ENCODE measurements at regions not wholly inside any gene's neighbourhood (a gene's known extent, or its start where the extent isn't known, plus 50 kb on each side); places are given as distances from the start of the nearest gene placed in this dataset.

GRCh38 chr14:66377574-66377973 lies 108.6 kb upstream of the CCDC196 start (continued):
- TF ChIP-seq ZNF687 (IDR thresholded peaks at IDR 0.05) = no peak
- TF ChIP-seq BCL3 (IDR thresholded peaks at IDR 0.05; ENCODE audit: borderline replicate concordance, insufficient read depth, low read depth, low read length, poor library complexity, severe bottlenecking) = no peak
- no peak for TF ChIP-seq NR2C2 (IDR thresholded peaks at IDR 0.05; ENCODE audit: borderline replicate concordance, control insufficient read depth, insufficient read length, low read depth)
- no peak for TF ChIP-seq ELK1 (IDR thresholded peaks at IDR 0.05; ENCODE audit: low read depth, low read length)
- TF ChIP-seq IRF3 (IDR thresholded peaks at IDR 0.05) = no peak

All from GM12878 (cell line).